DLD1 (cell line): ENCODE measurements at regions not wholly inside any gene's neighbourhood (a gene's known extent, or its start where the extent isn't known, plus 50 kb on each side); places are given as distances from the start of the nearest gene placed in this dataset.

Experiments used
- in situ Hi-C: cut with HindIII; loops from 2 replicates; pipeline ENCODE4 v1.10.0; 2017; ENCODE audit warnings: low sequenced_read_pairs

DNA sequence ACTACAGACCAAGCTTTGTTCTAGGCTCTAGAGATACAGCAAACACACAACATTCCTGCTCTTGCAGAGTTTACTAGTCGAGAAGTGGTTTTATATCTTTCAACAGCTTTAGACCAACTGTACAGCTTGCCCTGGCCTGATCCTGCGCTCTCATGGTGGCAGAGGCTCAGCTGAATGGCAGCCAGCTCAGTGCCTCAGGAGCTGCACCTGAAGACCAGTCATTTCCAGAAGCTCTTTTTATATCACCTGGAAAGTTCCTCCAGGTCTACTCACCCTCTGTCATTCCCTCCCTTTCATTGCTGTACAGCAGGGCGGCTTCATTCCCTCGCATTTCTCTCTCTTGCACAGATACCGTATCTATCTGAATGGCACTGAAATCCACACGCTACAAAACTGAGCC is 319.8 kb downstream of the GATA3 start:
- in situ Hi-C loops = no loop called here

DNA sequence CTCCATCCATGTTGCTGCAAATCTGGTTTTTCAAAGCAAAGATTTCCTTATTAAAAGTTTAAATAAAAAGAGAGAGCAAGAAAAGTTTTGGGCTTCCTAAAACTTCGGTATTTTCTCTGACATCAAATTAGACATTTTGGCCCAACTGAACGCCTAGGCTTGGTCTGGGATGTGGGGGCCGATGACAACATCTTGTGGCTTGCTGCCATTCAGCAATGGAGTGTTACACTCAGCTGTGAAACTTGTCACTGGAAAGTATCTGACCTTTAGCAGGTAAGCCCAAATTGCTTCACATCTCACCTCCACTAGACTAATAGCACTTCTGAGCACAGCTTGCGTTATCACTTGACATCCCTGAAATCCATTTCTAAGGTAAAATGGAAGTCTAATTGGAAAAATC is 320.6 kb downstream of the GATA3 start:
- in situ Hi-C loops = no loop called here

DNA sequence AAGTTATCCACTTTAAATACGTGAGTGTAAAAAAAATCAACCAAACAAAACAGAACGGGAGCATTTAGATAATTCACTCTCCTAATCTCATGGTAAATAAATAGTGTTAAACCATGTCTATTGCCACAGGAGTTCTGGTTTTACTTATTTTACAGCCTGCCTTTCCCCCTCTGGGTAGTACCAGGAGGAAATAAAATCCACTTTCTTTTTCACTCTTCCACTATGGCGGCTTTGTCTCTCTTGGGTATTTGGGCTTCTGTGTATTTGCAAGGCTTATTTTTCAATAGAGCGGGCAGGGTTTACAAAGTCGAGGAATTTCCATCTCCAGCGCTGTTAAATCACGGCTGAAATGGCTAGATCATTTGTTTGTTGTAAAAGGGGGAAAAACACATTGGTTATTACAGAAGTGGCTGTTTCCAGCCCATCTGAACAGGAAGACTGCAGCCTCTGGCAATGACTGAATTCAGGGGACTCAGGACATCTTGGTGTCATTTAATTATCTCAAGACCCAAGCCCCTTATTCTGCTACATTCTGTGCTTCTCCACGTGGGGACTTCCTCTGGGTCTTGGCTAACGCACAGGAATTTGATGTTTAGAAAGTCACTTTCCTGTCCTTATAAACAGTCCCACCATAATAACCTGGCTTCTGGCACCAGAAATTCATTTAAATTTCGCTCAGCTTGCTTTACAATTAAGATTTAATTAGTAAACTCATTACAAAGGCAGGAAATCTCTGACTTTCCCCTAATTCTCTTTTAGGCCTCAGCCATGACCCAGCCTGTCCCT is 323.9 kb downstream of the GATA3 start:
- in situ Hi-C loops = no loop called here

DNA sequence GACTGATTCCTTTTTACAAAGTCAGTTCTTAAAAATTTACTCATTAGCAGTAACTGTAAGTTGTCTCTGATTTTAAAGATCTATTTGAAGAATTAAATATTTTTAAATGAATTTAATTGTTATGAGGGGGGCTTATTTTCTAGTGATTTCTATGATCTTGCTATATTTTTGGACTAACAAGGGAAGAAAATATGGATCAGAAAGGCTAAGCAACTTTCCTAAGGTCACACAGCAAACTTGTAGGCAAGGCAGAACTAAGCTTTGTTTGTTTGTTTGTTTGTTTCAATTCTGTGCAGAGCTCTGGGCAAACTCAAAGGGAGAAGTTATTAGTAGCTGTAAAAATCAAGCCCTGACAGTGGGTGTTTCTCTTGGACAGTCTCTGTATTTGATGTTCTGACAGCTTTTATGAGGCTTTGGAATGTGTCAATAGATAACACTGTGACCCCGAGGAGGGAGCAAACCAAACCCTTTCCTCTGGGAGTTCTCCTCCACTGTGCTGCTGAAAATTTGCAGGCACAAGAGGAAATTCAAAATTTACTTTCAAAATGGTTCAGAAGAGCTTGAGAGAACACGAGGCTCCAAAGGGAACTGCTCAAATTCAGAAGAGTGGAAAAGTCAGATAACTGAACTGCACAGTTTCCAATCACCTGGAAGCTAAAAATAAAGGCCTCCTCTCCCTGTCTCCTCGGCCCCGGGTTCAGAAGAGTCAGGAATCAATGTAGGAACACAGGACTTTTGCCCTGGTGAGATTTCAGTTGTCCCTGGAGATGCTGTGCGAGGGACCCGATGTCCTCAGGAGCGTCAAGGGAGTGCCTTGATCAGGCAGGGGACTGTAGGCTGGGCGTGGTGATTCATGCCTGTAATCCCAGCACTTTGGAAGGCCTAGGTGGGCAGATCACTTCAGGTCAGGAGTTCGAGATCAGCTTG is 325.7 kb downstream of the GATA3 start:
- in situ Hi-C loops = no loop called here

DNA sequence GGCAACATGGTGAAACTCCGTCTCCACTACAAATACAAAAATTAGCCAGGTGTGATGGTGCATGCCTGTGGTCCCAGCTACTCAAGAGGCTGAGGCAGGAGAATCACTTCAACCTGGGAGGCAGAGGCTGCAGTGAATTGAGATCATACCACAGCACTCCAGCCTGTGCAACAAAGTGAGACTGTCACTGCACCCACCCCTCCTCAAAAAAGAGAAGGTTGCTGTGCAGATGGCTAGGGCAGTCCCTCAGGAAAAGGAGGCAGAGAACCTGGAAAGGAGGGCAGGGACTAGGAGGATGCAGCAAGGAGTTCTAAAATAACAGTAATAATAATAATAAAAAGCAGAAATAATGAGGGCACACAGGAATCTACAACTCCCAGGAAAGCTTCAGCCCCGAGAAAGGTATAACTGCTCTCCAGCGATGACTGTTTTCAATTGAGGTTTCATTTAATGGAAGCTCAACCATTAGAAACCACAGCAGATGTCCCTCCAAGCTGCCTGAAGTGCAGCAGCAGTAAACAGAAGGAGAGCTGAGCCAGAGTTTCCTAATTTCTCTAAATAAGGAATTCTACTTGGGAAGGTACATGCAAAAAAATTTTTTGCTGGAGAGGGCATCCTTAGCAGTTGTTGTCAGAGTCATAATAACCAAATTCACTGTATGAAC is 326.5 kb downstream of the GATA3 start:
- in situ Hi-C loops = no loop called here

DNA sequence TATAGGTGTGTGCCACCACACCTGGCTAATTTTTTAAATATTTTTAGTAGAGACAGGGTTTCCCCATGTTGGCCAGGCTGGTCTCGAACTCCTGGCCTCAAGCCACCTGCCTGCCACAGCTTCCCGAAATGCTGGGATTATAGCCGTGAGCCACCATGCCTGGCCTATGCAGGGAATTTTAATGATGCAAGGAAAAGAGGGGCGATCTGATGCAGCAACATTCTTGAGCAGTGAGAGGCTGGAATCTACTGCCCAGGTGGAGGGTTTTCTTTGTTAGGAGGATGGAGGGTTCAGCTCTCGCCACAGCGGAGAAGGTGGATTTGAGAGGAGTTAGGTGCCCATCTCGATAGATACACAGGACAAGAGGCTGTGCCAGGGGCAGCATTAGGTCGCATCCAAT is 332.3 kb downstream of the GATA3 start:
- in situ Hi-C loops = no loop called here

DNA sequence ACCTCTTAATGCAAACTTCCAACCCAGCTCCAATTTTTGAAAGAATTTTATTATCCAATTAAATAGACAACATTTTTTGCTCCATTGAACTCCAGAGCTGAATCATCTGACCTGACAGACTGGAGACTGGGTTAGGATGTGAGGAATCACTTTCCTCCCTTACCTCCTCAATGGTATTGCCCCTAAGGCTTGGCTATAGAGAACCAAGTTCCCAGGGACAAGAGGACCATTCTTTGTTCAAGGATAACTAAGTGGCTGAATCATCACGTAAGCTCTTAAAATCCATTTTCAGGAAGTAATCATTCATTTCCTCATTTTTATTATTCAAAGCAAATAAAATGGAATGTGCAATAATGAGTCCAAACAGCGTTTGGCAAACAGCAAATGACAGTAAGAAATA is 335.1 kb downstream of the GATA3 start:
- in situ Hi-C loops = no loop called here

DNA sequence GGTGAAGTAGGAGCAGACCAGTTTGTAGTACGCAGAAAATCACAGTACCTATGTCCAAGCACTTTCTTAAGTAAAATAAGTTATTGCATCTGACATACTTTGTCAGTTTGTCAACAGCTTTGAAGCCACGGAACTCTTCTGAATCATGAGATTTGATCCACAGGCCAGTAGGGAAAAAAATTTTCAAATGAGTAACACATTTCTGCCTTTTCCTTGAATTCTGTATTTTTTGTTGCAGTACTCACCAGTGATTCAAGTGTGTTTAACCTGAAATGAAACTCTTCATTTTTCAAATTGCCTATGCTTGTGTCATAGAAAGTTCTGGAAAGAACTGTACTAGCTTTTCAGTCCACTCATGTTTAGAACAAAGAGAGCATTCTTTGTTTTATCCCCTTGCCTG is 337.7 kb downstream of the GATA3 start:
- in situ Hi-C loops = no loop called here

DNA sequence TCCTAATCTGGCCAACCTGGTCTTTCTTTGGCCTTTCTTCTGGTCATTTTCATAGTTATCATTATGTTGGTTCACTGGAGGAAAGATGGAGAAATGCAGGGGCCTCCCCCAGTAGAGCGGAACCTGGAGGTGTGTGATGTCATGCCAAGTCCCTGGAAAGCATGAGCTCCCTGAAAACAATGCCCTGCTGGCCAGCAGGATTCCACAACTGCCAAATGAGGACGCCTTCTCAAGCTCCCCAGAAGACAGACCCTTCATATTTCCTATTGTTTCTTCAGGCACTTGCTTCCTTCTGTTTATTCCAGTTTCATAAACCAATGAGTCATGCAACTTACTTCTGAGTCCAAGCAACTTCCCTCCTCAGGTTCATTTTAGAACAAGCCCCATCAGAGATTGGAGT is 339.0 kb downstream of the GATA3 start:
- in situ Hi-C loops = no loop called here

DNA sequence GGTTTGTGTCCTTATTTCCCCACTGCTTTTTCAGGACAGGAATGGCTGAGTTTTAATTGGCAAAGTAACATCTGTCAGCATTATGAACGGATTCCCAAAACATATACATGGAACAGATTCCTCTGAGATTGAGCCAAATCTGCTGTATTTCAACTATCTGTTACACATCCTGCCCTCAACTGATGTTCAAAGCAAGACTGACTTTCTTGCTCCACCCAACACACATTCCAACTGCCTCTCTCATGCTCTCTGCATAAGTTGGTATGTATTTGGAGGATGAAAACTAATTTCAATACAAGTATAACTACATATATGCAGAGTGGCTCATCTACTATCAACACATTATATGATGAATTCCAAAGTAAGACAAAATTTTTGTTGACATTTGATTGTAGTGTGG is 342.2 kb downstream of the GATA3 start:
- in situ Hi-C loops = no loop called here

DNA sequence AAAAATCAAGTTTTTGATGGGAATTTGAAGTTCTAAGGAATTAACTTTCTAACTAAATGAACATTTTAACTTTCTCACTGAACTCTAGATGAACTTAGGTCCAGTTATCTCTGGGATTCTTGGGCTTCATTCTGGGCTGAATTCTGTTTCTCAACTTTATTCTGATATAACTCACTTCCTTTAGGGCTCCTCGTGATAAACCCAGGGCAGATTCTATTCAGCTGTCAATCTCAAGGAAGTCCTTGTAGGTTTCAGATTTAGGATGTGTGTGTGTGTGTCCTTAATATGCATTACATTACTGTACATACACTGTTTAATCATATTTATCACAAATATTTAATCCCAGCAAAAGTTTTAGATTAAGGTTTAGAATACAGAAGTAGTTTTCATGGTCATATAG is 344.3 kb downstream of the GATA3 start:
- in situ Hi-C loops = no loop called here

DNA sequence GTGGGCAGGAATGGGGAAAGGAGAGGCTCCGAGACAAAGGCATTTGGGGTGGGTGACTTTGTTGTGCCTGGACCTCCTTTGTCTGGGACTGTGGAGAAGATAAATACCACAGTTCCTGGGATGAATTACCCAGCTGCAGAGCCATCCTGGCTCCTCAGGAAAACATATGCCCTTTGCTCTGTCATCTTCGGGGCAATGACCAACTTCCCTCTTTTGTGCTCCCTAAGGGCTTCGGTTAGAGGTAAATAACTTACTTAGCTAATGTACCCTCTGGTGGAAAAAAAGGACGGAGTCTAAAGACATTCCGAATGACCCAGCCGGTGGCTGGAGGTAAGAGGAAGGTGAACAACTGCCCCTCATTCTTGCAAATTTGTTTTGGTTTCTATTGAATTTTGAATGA is 345.7 kb downstream of the GATA3 start:
- in situ Hi-C loops = no loop called here

DNA sequence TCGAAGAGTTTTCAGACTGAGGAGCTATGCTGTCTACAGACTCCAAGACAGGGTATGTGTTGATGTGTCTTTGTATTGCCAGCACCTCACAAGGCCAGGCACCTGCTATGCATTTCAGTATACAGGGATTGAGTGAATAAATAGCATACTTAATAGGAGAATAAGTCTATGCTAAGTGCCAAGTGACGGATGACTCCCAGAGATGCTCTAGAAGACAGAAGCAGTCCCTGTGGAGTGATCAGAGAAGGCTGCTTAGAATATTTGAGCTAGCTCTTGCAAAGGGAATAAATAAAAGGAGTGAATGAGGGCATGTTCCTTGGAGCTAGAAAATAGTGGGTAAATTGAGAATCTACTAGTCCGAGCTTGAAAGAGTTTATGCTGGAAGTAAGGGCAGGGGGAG is 346.4 kb downstream of the GATA3 start:
- in situ Hi-C loops = no loop called here

DNA sequence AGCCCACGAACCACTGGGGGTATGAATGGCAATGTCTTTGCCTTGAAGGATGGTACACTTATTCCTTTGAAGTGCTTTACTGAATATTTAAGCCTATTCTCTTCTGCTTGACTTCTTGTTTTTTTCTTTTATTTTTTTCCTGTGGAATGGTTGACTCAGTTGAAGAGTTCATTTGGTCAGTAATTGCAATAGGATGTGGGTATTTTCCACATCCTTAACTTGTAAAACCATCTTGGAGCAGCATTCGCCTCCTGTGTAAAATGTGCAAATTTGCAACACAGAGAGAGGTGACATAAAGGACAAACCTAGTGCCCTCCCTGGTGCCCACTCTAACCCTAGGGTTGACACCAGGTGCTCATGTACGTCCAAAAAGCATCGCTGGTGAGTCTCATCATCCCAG is 347.0 kb downstream of the GATA3 start:
- in situ Hi-C loops = no loop called here

DNA sequence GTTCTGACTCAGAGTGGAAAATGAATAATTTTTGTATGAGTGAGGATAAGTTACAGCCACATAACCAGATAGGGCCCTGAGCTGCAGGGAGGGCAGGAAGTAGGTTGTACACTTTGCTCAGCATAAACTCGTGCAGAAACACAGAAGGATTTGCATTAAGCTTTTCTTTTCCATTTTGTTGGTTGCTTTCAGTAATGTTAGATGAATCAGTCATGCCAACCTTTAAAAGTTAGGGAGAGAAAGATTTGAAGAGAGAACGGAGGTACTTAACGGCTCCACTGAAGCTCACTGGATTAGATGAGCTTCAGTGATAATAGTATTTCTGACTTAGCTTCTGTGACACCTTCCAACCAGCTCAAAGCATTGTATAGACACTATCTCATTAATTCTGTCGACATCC is 348.1 kb downstream of the GATA3 start:
- in situ Hi-C loops = no loop called here

DNA sequence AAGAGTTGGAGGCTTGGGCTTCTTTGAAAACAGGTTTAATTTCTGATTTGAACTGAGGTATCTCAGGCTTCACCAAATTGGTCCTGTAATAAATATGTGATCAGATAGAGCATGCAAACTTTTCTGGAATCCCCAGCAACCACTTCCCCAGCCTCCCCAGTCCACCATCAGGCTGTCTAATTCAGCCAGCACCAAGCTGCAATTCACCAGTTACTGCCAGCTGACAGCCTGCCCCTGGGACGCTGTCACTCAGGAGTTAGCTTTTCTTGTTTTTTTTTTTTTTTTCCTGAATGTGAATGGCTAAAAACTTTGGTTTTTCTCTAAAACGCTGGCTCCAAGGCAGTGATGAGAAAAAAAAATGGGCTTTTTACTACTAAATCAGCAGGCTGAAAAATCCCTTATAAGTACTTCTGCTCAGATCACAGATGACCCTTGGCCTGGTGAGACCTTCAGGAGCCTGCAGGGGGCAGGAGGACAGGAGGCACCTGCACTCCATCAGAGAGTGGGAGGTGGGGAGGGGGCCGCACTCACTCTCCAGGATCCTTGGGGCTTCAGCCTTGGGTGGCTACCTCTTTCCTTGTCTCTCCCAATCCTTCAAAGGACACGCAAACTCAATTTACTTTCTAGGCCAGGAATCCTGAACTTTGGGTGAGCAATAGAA is 349.4 kb downstream of the GATA3 start:
- in situ Hi-C loops = no loop called here

DNA sequence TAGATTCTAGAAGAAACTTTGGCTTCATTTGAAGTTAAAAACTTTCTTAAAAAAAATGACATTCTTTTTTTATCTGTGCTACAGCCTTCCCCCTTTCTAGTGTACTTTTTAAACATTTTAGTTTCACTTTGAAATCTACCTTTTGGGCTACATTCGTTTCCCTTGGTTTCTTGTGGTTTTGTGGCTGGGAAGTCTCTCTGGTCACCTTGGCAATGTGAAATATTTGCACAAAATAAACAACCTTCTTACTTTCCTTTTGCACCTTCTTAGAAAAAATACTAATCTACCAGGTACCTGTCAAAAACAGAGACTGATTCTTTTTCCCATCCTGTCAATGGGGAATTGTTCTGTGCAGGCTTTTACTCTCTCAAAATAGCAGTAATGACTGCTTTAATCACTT is 350.2 kb downstream of the GATA3 start:
- in situ Hi-C loops = no loop called here

DNA sequence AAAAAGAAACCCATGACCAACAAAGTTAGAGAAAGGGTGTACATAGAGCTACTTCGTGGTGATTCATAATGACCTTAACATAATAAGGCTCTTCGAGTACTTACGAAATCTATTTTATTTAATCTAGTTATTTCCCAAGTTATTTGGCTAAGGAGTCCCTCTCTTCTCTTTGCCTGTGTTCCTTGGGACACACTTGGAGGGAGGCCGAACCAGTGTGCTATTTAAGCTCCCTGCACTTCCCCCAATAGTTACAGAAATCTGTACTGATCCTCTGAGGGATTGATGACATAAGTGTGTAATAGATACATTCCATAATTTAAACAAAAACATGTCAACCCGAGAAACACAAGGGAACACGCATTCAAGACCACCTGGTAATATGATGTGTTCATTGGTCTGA is 351.1 kb downstream of the GATA3 start:
- in situ Hi-C loops = no loop called here

DNA sequence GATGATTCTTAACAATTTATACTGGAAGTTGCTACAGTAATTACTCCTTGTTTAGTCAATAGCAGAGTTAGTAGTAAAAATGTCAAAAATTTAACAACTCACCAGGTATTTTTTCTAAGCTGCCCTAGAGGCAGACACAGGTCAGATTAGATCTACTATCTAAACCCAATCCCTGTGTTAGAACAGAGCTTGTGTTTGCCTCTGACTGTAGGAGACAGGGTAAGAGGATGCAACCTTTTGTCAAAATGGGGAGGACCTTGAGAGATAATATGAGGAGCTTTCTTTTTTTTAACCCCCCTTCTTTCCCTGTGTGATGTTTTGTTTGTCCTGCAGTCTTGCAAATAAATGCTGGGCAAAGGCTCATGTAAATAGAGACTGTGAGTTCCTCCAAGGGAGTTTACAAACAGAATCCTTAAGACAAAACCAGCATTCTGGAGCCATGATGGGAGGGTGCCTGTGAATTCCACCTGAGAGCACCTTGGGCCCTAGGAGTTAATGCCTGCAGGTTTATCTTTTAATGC is 353.1 kb downstream of the GATA3 start:
- in situ Hi-C loops = no loop called here

DNA sequence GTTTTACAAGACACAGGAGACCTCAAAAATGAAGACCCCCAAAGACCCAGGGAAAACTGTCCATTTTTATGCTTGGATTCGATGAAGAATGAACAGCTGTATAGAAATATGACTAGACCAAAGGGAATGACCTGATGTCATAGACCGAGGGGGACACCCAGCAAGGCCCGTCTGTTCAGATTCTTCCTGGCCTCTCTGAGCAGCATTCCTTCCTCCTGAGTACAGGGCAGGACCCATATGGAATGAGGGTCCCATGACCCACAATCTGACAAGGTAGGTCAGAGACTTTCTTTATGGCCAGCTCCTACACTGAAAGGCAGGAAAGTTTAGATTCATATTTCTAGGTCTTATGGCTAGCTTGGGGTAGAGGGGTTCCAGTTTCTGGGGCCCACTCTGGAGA is 356.0 kb downstream of the GATA3 start:
- in situ Hi-C loops = no loop called here

DNA sequence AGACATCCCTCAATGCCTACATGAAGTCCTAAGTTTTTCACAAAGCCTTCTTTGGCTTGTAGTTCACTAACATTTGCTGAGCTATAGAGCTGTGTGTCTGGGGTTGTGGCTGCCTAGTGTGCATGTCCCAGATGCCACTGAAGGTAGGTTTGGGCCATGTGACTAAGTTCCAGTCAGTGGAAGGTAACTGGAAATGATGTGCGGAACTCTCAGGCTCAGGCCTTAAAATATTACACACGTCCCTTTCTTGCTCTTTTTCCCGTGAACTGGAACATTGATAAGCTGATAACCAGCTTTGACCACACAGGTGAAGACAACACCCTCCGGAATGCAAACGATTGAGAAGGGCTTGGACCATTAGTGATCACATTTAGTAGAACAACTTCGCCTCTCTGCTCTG is 358.1 kb downstream of the GATA3 start:
- in situ Hi-C loops = no loop called here
